ENCODE measurements at regions not wholly inside any gene's neighbourhood (a gene's known extent, or its start where the extent isn't known, plus 50 kb on each side); places are given as distances from the start of the nearest gene placed in this dataset.

DNA sequence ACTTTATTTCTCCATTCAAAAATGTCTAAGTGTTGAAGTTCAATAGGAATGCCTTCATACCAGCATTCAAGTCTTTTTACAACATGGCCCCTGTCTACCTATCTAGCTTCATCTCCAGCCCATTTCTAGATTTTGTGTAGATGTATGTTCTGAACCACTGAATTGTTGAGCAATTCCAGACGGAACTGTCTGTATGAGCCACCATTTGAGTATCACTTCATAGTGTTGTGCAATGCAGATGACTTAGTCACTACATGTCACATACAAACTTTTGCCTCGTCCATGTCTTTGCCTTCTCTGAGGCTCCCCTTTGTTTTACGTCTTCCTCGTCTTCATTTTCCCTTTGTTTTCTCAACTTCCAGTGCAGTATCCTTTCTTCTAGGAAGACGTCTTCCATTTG, 118.1 kb downstream of the INHBA start:
- Histone ChIP-seq H4K20me1 (ENCODE audit: insufficient read depth, low read length) (no peaks in the 10 kb centered on the region), H2AFZ (ENCODE audit: low read length) (no peak overlapping the region), H3K9me2 (ENCODE audit: insufficient read depth, low read length) (no peaks in the 10 kb centered on the region), H3K27ac (ENCODE audit: low read depth, low read length, poor library complexity, severe bottlenecking) (no peak overlapping the region), H3K4me3 (ENCODE audit: low read depth, low read length, poor library complexity, severe bottlenecking) (no peak overlapping the region), H3K4me1 (ENCODE audit: insufficient read depth, low read length, poor library complexity, severe bottlenecking) (no peaks in the 10 kb centered on the region), H3K79me2 (ENCODE audit: insufficient read depth, low read depth, low read length) (no peaks in the 10 kb centered on the region), H3K36me3 (ENCODE audit: insufficient read depth, low read length) (no peaks in the 10 kb centered on the region), H3K9me3 (ENCODE audit: low read length) (no peaks in the 10 kb centered on the region), H3K4me2 (ENCODE audit: low read length) (no peak overlapping the region)
- intact Hi-C loops (cut with micrococcal nuclease; ENCODE audit: unreplicated experiment) = no loop called here
- BruUV-seq (replicated peaks) = no TSS peak
- CTCF ChIA-PET (ENCODE audit: unreplicated experiment) = no interaction called here
- POLR2A ChIA-PET = interaction anchor here (0.9 kb wide), 2 partner anchors 28 to 50 kb away, joined by 3 read pairs; no protein-coding TSS in a partner anchor
- DNase-seq (ENCODE audit: low spot score) = no peak
- TF ChIP-seq CTCF (conservative IDR thresholded peaks at IDR 0.05; ENCODE audit: low read length) (no peak), EZH2phosphoT487 (IDR thresholded peaks at IDR 0.05; ENCODE audit: borderline replicate concordance, low read depth, low read length) (no peak)

DNA sequence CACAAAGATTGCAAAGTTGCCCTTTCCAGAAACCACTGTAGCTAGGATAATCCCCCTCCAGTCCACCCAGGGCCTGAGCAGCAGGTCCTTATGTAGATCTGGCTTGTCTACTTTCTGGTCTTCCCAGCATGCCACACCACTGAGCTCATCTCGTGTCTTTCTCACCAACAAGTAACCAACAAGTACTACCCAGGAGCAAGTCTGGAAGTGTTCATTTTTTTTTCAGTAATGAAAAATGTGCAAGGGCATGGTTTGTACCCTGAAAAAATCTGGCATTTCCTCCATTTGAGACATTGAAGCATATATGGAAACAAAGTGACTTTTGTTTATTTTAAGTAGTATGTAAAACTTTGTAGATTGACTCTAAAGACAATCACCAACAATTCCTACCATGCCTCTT, 120.8 kb downstream of the INHBA start:
- H3K36me3 ChIP-seq (ENCODE audit: insufficient read depth, low read length) = no peaks in the 10 kb centered on the region
- no peak overlapping the region for H2AFZ ChIP-seq (ENCODE audit: low read length)
- no peak overlapping the region for H3K4me3 ChIP-seq (ENCODE audit: low read depth, low read length, poor library complexity, severe bottlenecking)
- H3K4me2 ChIP-seq (ENCODE audit: low read length) = no peak overlapping the region
- no peaks in the 10 kb centered on the region for H3K9me3 ChIP-seq (ENCODE audit: low read length)
- no peaks in the 10 kb centered on the region for H3K9me2 ChIP-seq (ENCODE audit: insufficient read depth, low read length)
- TF ChIP-seq EZH2phosphoT487 (IDR thresholded peaks at IDR 0.05; ENCODE audit: borderline replicate concordance, low read depth, low read length) (no peak), CTCF (conservative IDR thresholded peaks at IDR 0.05; ENCODE audit: low read length) (no peak)
- no peak for DNase-seq (ENCODE audit: low spot score)
- no peaks in the 10 kb centered on the region for H3K4me1 ChIP-seq (ENCODE audit: insufficient read depth, low read length, poor library complexity, severe bottlenecking)
- no peak overlapping the region for H3K27ac ChIP-seq (ENCODE audit: low read depth, low read length, poor library complexity, severe bottlenecking)
- POLR2A ChIA-PET = no interaction called here
- no peaks in the 10 kb centered on the region for H4K20me1 ChIP-seq (ENCODE audit: insufficient read depth, low read length)
- intact Hi-C loops (cut with micrococcal nuclease; ENCODE audit: unreplicated experiment) = no loop called here
- BruUV-seq (replicated peaks) = no TSS peak
- CTCF ChIA-PET (ENCODE audit: unreplicated experiment) = no interaction called here
- H3K79me2 ChIP-seq (ENCODE audit: insufficient read depth, low read depth, low read length) = no peaks in the 10 kb centered on the region

- BruUV-seq (replicated peaks) = no TSS peak
- CTCF ChIA-PET (ENCODE audit: unreplicated experiment) = no interaction called here
These were observed 121.8 kb downstream of the INHBA start for GRCh38 chr7:41581041-41581440.

More at GRCh38 chr7:41581041-41581440, 121.8 kb downstream of the INHBA start:
- Histone ChIP-seq H4K20me1 (ENCODE audit: insufficient read depth, low read length) (no peaks in the 10 kb centered on the region), H3K9me3 (ENCODE audit: low read length) (no peaks in the 10 kb centered on the region), H3K79me2 (ENCODE audit: insufficient read depth, low read depth, low read length) (no peaks in the 10 kb centered on the region), H3K4me2 (ENCODE audit: low read length) (no peak overlapping the region), H3K4me1 (ENCODE audit: insufficient read depth, low read length, poor library complexity, severe bottlenecking) (no peaks in the 10 kb centered on the region), H3K4me3 (ENCODE audit: low read depth, low read length, poor library complexity, severe bottlenecking) (no peak overlapping the region), H3K27ac (ENCODE audit: low read depth, low read length, poor library complexity, severe bottlenecking) (no peak overlapping the region), H3K9me2 (ENCODE audit: insufficient read depth, low read length) (no peaks in the 10 kb centered on the region), H2AFZ (ENCODE audit: low read length) (no peak overlapping the region), H3K36me3 (ENCODE audit: insufficient read depth, low read length) (no peaks in the 10 kb centered on the region)
- no peak for DNase-seq (ENCODE audit: low spot score)
- TF ChIP-seq EZH2phosphoT487 (IDR thresholded peaks at IDR 0.05; ENCODE audit: borderline replicate concordance, low read depth, low read length) (no peak), CTCF (conservative IDR thresholded peaks at IDR 0.05; ENCODE audit: low read length) (no peak)
- POLR2A ChIA-PET = no interaction called here
- intact Hi-C loops (cut with micrococcal nuclease; ENCODE audit: unreplicated experiment) = no loop called here
